ENCODE measurements at regions not wholly inside any gene's neighbourhood (a gene's known extent, or its start where the extent isn't known, plus 50 kb on each side); places are given as distances from the start of the nearest gene placed in this dataset.

DNA sequence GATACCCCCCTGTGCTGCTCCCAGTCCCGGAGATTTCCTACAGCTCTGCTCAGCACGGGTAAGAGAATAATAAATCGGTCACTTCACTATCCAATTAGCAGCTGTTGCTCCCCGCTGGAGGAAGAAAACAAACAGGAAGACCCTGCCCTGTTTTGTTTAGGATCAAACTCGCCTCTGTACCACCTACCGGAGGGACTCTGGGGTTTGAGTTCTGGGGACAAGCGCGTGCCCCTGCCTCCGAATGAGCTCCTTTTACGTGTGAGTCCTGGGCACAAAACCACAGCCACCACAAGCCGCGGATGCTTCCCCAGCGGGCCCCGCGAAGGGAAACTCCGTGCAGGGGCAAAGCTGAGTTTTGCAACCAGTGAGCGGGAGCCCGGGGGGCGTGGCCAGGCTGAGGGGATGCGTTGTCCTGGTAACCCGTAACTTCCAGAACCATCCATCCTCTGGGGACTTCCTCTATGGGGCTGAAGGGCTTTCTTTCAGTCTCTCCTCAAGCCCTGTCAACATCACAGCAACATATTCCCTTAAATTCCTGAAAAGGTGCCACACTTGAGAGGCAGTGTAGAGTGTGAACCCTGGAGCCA, 315.7 kb upstream of the PROK2 start:
- WGBS, 2 donors: 1% methylated on average over 16 to 21 of the region's 21 CpGs
- Histone ChIP-seq H3K36me3 (ENCODE audit: low read depth, missing control alignments) (no peaks in the 10 kb centered on the region), H3K4me3 (peak overlapping the region; percentile 34 to 39), H3K4me1 (peaks cover 10% of the 10 kb centered on the region), H3K27me3 (no peaks in the 10 kb centered on the region), H3K27ac (no peak overlapping the region), H3K9me3 (no peaks in the 10 kb centered on the region)
- intact Hi-C loops (cut with DNase I; ENCODE audit: low total_unique reads): no loop called here
- TF ChIP-seq POLR2A (IDR thresholded peaks at IDR 0.05): no peak
- TF ChIP-seq, protein P1, sequence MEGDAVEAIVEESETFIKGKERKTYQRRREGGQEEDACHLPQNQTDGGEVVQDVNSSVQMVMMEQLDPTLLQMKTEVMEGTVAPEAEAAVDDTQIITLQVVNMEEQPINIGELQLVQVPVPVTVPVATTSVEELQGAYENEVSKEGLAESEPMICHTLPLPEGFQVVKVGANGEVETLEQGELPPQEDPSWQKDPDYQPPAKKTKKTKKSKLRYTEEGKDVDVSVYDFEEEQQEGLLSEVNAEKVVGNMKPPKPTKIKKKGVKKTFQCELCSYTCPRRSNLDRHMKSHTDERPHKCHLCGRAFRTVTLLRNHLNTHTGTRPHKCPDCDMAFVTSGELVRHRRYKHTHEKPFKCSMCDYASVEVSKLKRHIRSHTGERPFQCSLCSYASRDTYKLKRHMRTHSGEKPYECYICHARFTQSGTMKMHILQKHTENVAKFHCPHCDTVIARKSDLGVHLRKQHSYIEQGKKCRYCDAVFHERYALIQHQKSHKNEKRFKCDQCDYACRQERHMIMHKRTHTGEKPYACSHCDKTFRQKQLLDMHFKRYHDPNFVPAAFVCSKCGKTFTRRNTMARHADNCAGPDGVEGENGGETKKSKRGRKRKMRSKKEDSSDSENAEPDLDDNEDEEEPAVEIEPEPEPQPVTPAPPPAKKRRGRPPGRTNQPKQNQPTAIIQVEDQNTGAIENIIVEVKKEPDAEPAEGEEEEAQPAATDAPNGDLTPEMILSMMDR (IDR thresholded peaks at IDR 0.05): no peak
- peak; percentile 79 for DNase-seq

DNA sequence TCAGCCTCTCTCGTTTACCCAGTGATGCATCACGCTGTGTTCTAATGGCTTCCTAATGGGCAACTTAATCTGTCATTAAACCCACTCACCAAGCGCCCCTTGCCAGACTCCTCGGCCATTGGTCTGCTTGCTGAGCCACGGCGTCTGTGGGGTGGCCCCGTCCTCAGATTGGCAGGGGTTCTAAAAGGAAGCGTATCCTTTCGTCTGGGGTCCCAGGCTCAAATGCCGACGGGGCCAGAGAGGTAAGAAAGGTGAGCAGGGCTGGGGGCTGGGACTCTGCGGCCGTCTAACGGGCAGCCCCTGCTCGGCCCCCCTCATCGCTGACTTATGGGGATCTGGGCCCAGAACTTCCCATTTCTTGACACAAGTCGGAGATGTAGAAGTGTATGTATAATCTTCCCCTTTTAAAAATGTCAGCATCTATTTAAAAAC, 315.1 kb upstream of the PROK2 start:
- no peaks in the 10 kb centered on the region for H3K36me3 ChIP-seq (ENCODE audit: low read depth, missing control alignments)
- no peaks in the 10 kb centered on the region for H3K9me3 ChIP-seq
- DNase-seq: no peak
- H3K4me3 ChIP-seq: peak overlapping the region; percentile 34 to 39
- intact Hi-C loops (cut with DNase I; ENCODE audit: low total_unique reads): no loop called here
- H3K27me3 ChIP-seq: no peaks in the 10 kb centered on the region
- TF ChIP-seq POLR2A (IDR thresholded peaks at IDR 0.05): no peak
- TF ChIP-seq, protein P1 (IDR thresholded peaks at IDR 0.05): no peak
- 47 to 63% methylated on average over 17 of the region's 17 CpGs for WGBS, 2 donors
- H3K27ac ChIP-seq: no peak overlapping the region
- peaks cover 10% of the 10 kb centered on the region for H3K4me1 ChIP-seq

DNA sequence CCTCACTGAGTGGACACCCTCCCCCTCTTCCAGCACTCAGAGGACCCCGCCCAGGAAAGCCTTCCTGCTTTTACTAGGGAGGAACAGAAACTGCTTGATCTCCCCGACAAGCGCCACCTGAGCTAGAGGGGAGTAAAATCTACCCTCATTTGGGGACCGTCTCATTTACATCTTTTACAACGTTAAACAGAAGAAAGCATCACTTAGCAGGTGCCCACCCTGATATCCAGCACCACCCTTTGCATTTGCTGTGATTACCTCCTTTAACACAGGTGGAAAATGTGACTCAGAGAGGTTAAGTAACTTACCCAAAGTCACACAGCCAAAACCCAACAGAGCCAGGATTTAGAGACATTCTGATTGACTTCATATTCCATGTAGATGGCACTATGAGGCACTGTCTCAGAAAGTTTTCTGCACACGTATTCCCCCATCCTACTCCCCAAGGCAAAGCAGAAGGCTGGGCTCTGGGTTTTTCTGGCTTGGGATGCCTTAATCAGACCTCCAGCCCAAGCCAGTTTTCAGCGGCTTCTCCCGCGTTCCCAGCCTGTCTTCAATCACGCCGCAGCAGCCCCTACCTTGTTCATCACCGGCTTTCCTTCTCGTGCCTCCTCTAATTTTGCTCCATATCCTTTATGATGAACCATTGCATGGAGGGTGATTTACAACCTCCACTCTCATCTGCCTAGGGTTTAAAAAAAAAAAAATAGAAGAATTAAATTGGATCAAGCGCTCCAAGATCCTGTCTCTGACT, 314.6 kb upstream of the PROK2 start:
- DNase-seq: no peak
- TF ChIP-seq POLR2A (IDR thresholded peaks at IDR 0.05): no peak
- TF ChIP-seq, protein P1 (IDR thresholded peaks at IDR 0.05): no peak
- H3K9me3 ChIP-seq: no peaks in the 10 kb centered on the region
- intact Hi-C loops (cut with DNase I; ENCODE audit: low total_unique reads): no loop called here
- H3K36me3 ChIP-seq (ENCODE audit: low read depth, missing control alignments): no peaks in the 10 kb centered on the region
- no peaks in the 10 kb centered on the region for H3K27me3 ChIP-seq
- H3K4me1 ChIP-seq: peaks cover 10% of the 10 kb centered on the region
- peak overlapping the region in 1 of 2 donors; percentile 39 for H3K4me3 ChIP-seq
- H3K27ac ChIP-seq: no peak overlapping the region
- WGBS, 2 donors: 67 to 73% methylated on average over 14 of the region's 14 CpGs

DNA sequence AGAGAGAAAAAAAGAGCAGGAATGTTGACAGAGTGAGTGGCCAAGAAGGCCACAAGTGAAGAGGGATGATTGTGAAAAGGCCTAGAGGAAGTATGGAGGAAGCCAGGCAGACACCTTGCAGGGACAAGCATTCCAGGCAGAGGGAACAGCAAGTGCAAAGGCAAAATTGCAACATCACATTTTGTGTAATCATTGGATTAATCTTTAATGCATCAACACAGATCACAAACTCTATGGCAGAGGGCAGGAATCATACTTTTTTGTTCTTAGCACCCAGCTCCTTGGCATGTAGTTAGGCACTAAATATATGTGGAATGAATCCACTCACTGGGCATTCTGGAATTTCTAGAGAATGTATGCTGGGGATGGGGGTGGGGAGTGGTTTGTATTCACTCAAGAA, 312.1 kb upstream of the PROK2 start:
- no peak overlapping the region for H3K4me3 ChIP-seq
- H3K27me3 ChIP-seq: no peaks in the 10 kb centered on the region
- DNase-seq: no peak
- intact Hi-C loops (cut with DNase I; ENCODE audit: low total_unique reads): no loop called here
- H3K27ac ChIP-seq: no peak overlapping the region
- no peaks in the 10 kb centered on the region for H3K36me3 ChIP-seq (ENCODE audit: low read depth, missing control alignments)
- no peaks in the 10 kb centered on the region for H3K9me3 ChIP-seq
- TF ChIP-seq, protein P1 (IDR thresholded peaks at IDR 0.05): no peak
- no peak for TF ChIP-seq POLR2A (IDR thresholded peaks at IDR 0.05)
- peaks cover 10% of the 10 kb centered on the region for H3K4me1 ChIP-seq

DNA sequence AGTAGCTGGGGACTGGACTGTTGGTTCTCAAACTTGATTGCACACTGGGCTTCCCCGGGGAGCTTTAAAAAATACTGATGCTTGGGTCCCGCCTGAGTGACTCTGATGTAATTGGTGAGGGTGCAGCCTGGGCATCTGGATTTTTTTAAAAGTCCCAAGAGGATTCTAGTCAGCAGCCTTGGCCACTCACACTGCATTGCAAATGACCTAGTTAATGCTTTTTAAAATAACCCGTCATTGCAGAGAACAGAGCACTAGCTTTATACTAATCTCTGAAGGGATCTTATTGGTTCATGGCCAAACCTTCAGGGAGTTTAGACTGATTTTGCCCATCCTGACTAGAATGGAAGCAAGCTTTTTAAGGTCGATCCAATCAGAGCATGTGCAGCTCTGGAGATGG, 310.6 kb upstream of the PROK2 start:
- Histone ChIP-seq H3K4me1 (peaks cover under 1% of the 10 kb centered on the region), H3K4me3 (no peak overlapping the region), H3K27ac (no peak overlapping the region), H3K9me3 (no peaks in the 10 kb centered on the region), H3K27me3 (no peaks in the 10 kb centered on the region), H3K36me3 (ENCODE audit: low read depth, missing control alignments) (no peaks in the 10 kb centered on the region)
- intact Hi-C loops (cut with DNase I; ENCODE audit: low total_unique reads): no loop called here
- TF ChIP-seq, protein P1 (IDR thresholded peaks at IDR 0.05): no peak
- no peak for TF ChIP-seq POLR2A (IDR thresholded peaks at IDR 0.05)
- 79 to 89% methylated on average over 4 of the region's 4 CpGs for WGBS, 2 donors
- DNase-seq: no peak

All from testis (tissue), 2 donors.